ENCODE measurements at regions not wholly inside any gene's neighbourhood (a gene's known extent, or its start where the extent isn't known, plus 50 kb on each side); places are given as distances from the start of the nearest gene placed in this dataset.
A peak's percentile ranks its signal among the peaks of the same experiment; 100 is the strongest.

GRCh38 chr1:229848752-229849677 is 218.0 kb upstream of the GALNT2 start:
- Histone ChIP-seq H2BK5ac (ENCODE audit: low read depth, low read length, poor library complexity) (no peak overlapping the region), H3K14ac (ENCODE audit: low read length) (no peak overlapping the region), H3K27ac (ENCODE audit: low read depth, low read length) (no peak overlapping the region), H2AK5ac (ENCODE audit: low read length) (no peak overlapping the region), H3K9ac (ENCODE audit: low read length) (no peak overlapping the region), H3K79me2 (ENCODE audit: control insufficient read depth, insufficient read depth, low read length, poor library complexity) (no peaks in the 10 kb centered on the region), H3K4ac (ENCODE audit: low read depth, low read length) (no peak overlapping the region), H3K9me3 (ENCODE audit: insufficient read depth, low read depth, low read length) (no peaks in the 10 kb centered on the region), H3K4me3 (ENCODE audit: low read depth, low read length) (no peak overlapping the region), H3K4me1 (ENCODE audit: control insufficient read depth in 1 of 2, insufficient read depth in 2 of 2, low read length in 2 of 2) (peaks cover 0 to 5% of the 10 kb centered on the region in 2 experiments), H2AFZ (ENCODE audit: insufficient read depth, low read length, poor library complexity) (no peak overlapping the region), H2BK120ac (ENCODE audit: insufficient read depth, low read length, poor library complexity) (no peak overlapping the region), H3K23ac (ENCODE audit: low read length) (no peak overlapping the region), H3K4me2 (ENCODE audit: low read length) (no peak overlapping the region), H3K18ac (ENCODE audit: low read length) (no peak overlapping the region), H4K8ac (ENCODE audit: low read depth, low read length) (no peak overlapping the region), H3K79me1 (ENCODE audit: low read length) (no peaks in the 10 kb centered on the region), H2BK12ac (ENCODE audit: low read length) (no peak overlapping the region), H4K12ac (ENCODE audit: low read depth, low read length) (no peak overlapping the region), H3K27me3 (ENCODE audit: insufficient read depth, low read length) (no peaks in the 10 kb centered on the region), H4K91ac (ENCODE audit: low read depth, low read length) (no peak overlapping the region), H3K36me3 (ENCODE audit: control insufficient read depth in 1 of 2, insufficient read depth in 2 of 2, low read length in 2 of 2) (no peaks in the 10 kb centered on the region)
- DNase-seq, result peak; percentile 12 to 59
- no CpG with 5 or more reads among the region's 9 CpGs for WGBS (ENCODE audit: extremely low coverage, insufficient coverage, insufficient read length)

- WGBS (ENCODE audit: extremely low coverage, insufficient coverage, insufficient read length), result no CpG with 5 or more reads among the region's 6 CpGs
- H3K23ac ChIP-seq (ENCODE audit: low read length), result no peak overlapping the region
- H4K91ac ChIP-seq (ENCODE audit: low read depth, low read length), result no peak overlapping the region
- no peak overlapping the region for H3K14ac ChIP-seq (ENCODE audit: low read length)
- H3K4ac ChIP-seq (ENCODE audit: low read depth, low read length), result no peak overlapping the region
- H2BK120ac ChIP-seq (ENCODE audit: insufficient read depth, low read length, poor library complexity), result no peak overlapping the region
- no peak overlapping the region for H2AK5ac ChIP-seq (ENCODE audit: low read length)
- no peaks in the 10 kb centered on the region for H3K79me2 ChIP-seq (ENCODE audit: control insufficient read depth, insufficient read depth, low read length, poor library complexity)
- H3K9ac ChIP-seq (ENCODE audit: low read length), result no peak overlapping the region
- no peaks in the 10 kb centered on the region for H3K9me3 ChIP-seq (ENCODE audit: insufficient read depth, low read depth, low read length)
- H2BK5ac ChIP-seq (ENCODE audit: low read depth, low read length, poor library complexity), result no peak overlapping the region
- H3K4me1 ChIP-seq (ENCODE audit: control insufficient read depth in 1 of 2, insufficient read depth in 2 of 2, low read length in 2 of 2), result no peaks in the 10 kb centered on the region
- no peak overlapping the region for H2BK12ac ChIP-seq (ENCODE audit: low read length)
- H3K27ac ChIP-seq (ENCODE audit: low read depth, low read length), result no peak overlapping the region
- H3K36me3 ChIP-seq (ENCODE audit: control insufficient read depth in 1 of 2, insufficient read depth in 2 of 2, low read length in 2 of 2), result no peaks in the 10 kb centered on the region
- DNase-seq, result peak in 1 of 2 donors; percentile 45
- H3K18ac ChIP-seq (ENCODE audit: low read length), result no peak overlapping the region
- H3K4me2 ChIP-seq (ENCODE audit: low read length), result no peak overlapping the region
- no peaks in the 10 kb centered on the region for H3K79me1 ChIP-seq (ENCODE audit: low read length)
- no peak overlapping the region for H4K12ac ChIP-seq (ENCODE audit: low read depth, low read length)
- no peaks in the 10 kb centered on the region for H3K27me3 ChIP-seq (ENCODE audit: insufficient read depth, low read length)
- no peak overlapping the region for H4K8ac ChIP-seq (ENCODE audit: low read depth, low read length)
- no peak overlapping the region for H2AFZ ChIP-seq (ENCODE audit: insufficient read depth, low read length, poor library complexity)
- H3K4me3 ChIP-seq (ENCODE audit: low read depth, low read length), result no peak overlapping the region
Observed at GRCh38 chr1:229851511-229851910, 215.5 kb upstream of the GALNT2 start.

GRCh38 chr1:229853751-229854150 is 213.3 kb upstream of the GALNT2 start:
- Histone ChIP-seq H2BK5ac (ENCODE audit: low read depth, low read length, poor library complexity) (no peak overlapping the region), H3K9ac (ENCODE audit: low read length) (no peak overlapping the region), H3K18ac (ENCODE audit: low read length) (no peak overlapping the region), H3K23ac (ENCODE audit: low read length) (no peak overlapping the region), H3K4me3 (ENCODE audit: low read depth, low read length) (no peak overlapping the region), H2AFZ (ENCODE audit: insufficient read depth, low read length, poor library complexity) (no peak overlapping the region), H4K12ac (ENCODE audit: low read depth, low read length) (no peak overlapping the region), H3K27me3 (ENCODE audit: insufficient read depth, low read length) (no peaks in the 10 kb centered on the region), H3K4me2 (ENCODE audit: low read length) (no peak overlapping the region), H3K27ac (ENCODE audit: low read depth, low read length) (no peak overlapping the region), H3K9me3 (ENCODE audit: insufficient read depth, low read depth, low read length) (no peaks in the 10 kb centered on the region), H2BK120ac (ENCODE audit: insufficient read depth, low read length, poor library complexity) (no peak overlapping the region), H2BK12ac (ENCODE audit: low read length) (no peak overlapping the region), H3K36me3 (ENCODE audit: control insufficient read depth in 1 of 2, insufficient read depth in 2 of 2, low read length in 2 of 2) (no peaks in the 10 kb centered on the region), H3K79me2 (ENCODE audit: control insufficient read depth, insufficient read depth, low read length, poor library complexity) (no peaks in the 10 kb centered on the region), H4K8ac (ENCODE audit: low read depth, low read length) (no peak overlapping the region), H3K14ac (ENCODE audit: low read length) (no peak overlapping the region), H2AK5ac (ENCODE audit: low read length) (no peak overlapping the region), H3K4ac (ENCODE audit: low read depth, low read length) (no peak overlapping the region), H4K91ac (ENCODE audit: low read depth, low read length) (no peak overlapping the region), H3K79me1 (ENCODE audit: low read length) (no peaks in the 10 kb centered on the region), H3K4me1 (ENCODE audit: control insufficient read depth in 1 of 2, insufficient read depth in 2 of 2, low read length in 2 of 2) (no peaks in the 10 kb centered on the region)
- DNase-seq, result no peak
- WGBS (ENCODE audit: extremely low coverage, insufficient coverage, insufficient read length), result no CpG with 5 or more reads among the region's 3 CpGs

DNA sequence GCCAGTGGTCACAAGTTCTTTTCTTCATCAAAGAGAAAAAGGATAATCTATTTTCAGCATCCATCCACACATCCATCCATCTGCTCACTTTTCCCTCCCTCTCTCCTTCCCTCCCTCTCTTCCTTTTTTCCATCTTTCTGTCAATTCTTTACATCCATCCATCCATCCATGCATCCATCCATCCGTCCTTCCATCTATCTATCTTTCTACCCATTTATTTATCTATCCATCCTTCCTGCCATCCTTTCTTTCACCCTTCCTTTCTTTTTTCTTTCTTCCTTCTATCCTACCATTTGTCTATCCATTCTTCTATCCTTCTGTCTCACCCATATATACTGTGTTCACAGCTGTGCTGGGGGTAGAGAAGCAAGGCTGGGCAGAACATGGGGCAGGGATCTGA is 212.4 kb upstream of the GALNT2 start:
- H3K79me2 ChIP-seq (ENCODE audit: control insufficient read depth, insufficient read depth, low read length, poor library complexity), result no peaks in the 10 kb centered on the region
- no peak overlapping the region for H3K23ac ChIP-seq (ENCODE audit: low read length)
- H3K14ac ChIP-seq (ENCODE audit: low read length), result no peak overlapping the region
- no peaks in the 10 kb centered on the region for H3K9me3 ChIP-seq (ENCODE audit: insufficient read depth, low read depth, low read length)
- H4K91ac ChIP-seq (ENCODE audit: low read depth, low read length), result no peak overlapping the region
- H3K79me1 ChIP-seq (ENCODE audit: low read length), result no peaks in the 10 kb centered on the region
- no peak overlapping the region for H3K4me2 ChIP-seq (ENCODE audit: low read length)
- H2BK120ac ChIP-seq (ENCODE audit: insufficient read depth, low read length, poor library complexity), result no peak overlapping the region
- H4K8ac ChIP-seq (ENCODE audit: low read depth, low read length), result no peak overlapping the region
- H3K9ac ChIP-seq (ENCODE audit: low read length), result no peak overlapping the region
- H4K12ac ChIP-seq (ENCODE audit: low read depth, low read length), result no peak overlapping the region
- H3K27ac ChIP-seq (ENCODE audit: low read depth, low read length), result no peak overlapping the region
- no peaks in the 10 kb centered on the region for H3K36me3 ChIP-seq (ENCODE audit: control insufficient read depth in 1 of 2, insufficient read depth in 2 of 2, low read length in 2 of 2)
- no peak overlapping the region for H3K4me3 ChIP-seq (ENCODE audit: low read depth, low read length)
- H3K4me1 ChIP-seq (ENCODE audit: control insufficient read depth in 1 of 2, insufficient read depth in 2 of 2, low read length in 2 of 2), result no peaks in the 10 kb centered on the region
- no peak overlapping the region for H2AFZ ChIP-seq (ENCODE audit: insufficient read depth, low read length, poor library complexity)
- H3K27me3 ChIP-seq (ENCODE audit: insufficient read depth, low read length), result no peaks in the 10 kb centered on the region
- WGBS (ENCODE audit: extremely low coverage, insufficient coverage, insufficient read length), result 100% methylated on average over 1 of the region's 1 CpG
- no peak overlapping the region for H2BK12ac ChIP-seq (ENCODE audit: low read length)
- no peak overlapping the region for H2BK5ac ChIP-seq (ENCODE audit: low read depth, low read length, poor library complexity)
- H2AK5ac ChIP-seq (ENCODE audit: low read length), result no peak overlapping the region
- DNase-seq, result no peak
- no peak overlapping the region for H3K4ac ChIP-seq (ENCODE audit: low read depth, low read length)
- H3K18ac ChIP-seq (ENCODE audit: low read length), result no peak overlapping the region
